Neuronal stem cell (in vitro differentiated cells): ENCODE measurements at regions not wholly inside any gene's neighbourhood (a gene's known extent, or its start where the extent isn't known, plus 50 kb on each side); places are given as distances from the start of the nearest gene placed in this dataset.

Experiments used
- DNase-seq: peaks from one replicate; pipeline ENCODE4 v3.0.0-alpha.2; 2013; ENCODE audit warnings: low spot score
- H2AFZ ChIP-seq: one replicate; pipeline ENCODE4 v1.6.1; 2013; ENCODE audit warnings: mild to moderate bottlenecking, low read length, inconsistent platforms
- H2AK5ac ChIP-seq: 2 replicates; pipeline ENCODE4 v1.6.1; 2013; ENCODE audit warnings: low read depth, mild to moderate bottlenecking, inconsistent platforms, low read length, moderate library complexity, mixed read lengths
- H2BK120ac ChIP-seq: 2 replicates; pipeline ENCODE4 v1.6.1; 2013; ENCODE audit warnings: low read depth, mild to moderate bottlenecking, inconsistent platforms, low read length, moderate library complexity, mixed read lengths
- H2BK12ac ChIP-seq: one replicate; pipeline ENCODE4 v1.6.1; 2013; ENCODE audit warnings: low read length, inconsistent platforms
- H2BK15ac ChIP-seq: 2 replicates; pipeline ENCODE4 v1.6.1; 2013; ENCODE audit warnings: mild to moderate bottlenecking, low read length, inconsistent platforms, mixed read lengths
- H2BK5ac ChIP-seq: one replicate; pipeline ENCODE4 v1.6.1; 2013; ENCODE audit warnings: inconsistent platforms, mild to moderate bottlenecking, low read length, moderate library complexity
- H3K14ac ChIP-seq: one replicate; pipeline ENCODE4 v1.6.1; 2013; ENCODE audit warnings: low read length, inconsistent platforms
- H3K18ac ChIP-seq: 2 replicates; pipeline ENCODE4 v1.6.1; 2013; ENCODE audit warnings: low read length, inconsistent platforms
- H3K23ac ChIP-seq: 2 replicates; pipeline ENCODE4 v1.6.1; 2013; ENCODE audit warnings: low read depth, mild to moderate bottlenecking, mixed read lengths, low read length, inconsistent platforms; ENCODE audit not compliant: poor library complexity
- H3K27ac ChIP-seq: replicated peaks from 3 replicates; pipeline ENCODE4 v1.5.1; 2013; ENCODE audit warnings: low read length, inconsistent platforms
- H3K27me3 ChIP-seq, 3 experiments: 2 replicates each; pipeline ENCODE4 v1.6.1; 2013; ENCODE audit warnings: low read length in 3 of 3, mild to moderate bottlenecking in 2 of 3, inconsistent platforms in 1 of 3, low read depth in 1 of 3, mixed read lengths in 1 of 3, moderate library complexity in 1 of 3; ENCODE audit not compliant: control insufficient read depth in 3 of 3, insufficient read depth in 3 of 3
- H3K36me3 ChIP-seq, 2 donors: replicated peaks in 1 of 2; 2 replicates each; pipeline ENCODE4 v1.6.1; 2013; ENCODE audit warnings: low read length in 2 of 2; ENCODE audit not compliant: control insufficient read depth in 2 of 2, insufficient read depth in 2 of 2
- H3K4ac ChIP-seq: 2 replicates; pipeline ENCODE4 v1.6.1; 2013; ENCODE audit warnings: inconsistent platforms, mild to moderate bottlenecking, low read length, moderate library complexity
- H3K4me1 ChIP-seq, 2 donors: 1 replicate in 1 of 2; 2 replicates in 1 of 2; pipeline ENCODE4 v1.6.1; 2013; ENCODE audit warnings: low read length in 2 of 2, low read depth in 1 of 2; ENCODE audit not compliant: control insufficient read depth in 2 of 2, insufficient read depth in 1 of 2
- H3K4me2 ChIP-seq: one replicate; pipeline ENCODE4 v1.6.1; 2013; ENCODE audit warnings: mild to moderate bottlenecking, low read length, inconsistent platforms; ENCODE audit not compliant: insufficient read depth, poor library complexity, severe bottlenecking
- H3K4me3 ChIP-seq, 2 donors: 2 replicates each; pipeline ENCODE4 v1.5.1; 2013; ENCODE audit warnings: low read length in 2 of 2, mild to moderate bottlenecking in 2 of 2, inconsistent platforms in 1 of 2, moderate library complexity in 1 of 2
- H3K79me1 ChIP-seq: one replicate; pipeline ENCODE4 v1.6.1; 2013; ENCODE audit warnings: low read depth, mild to moderate bottlenecking, inconsistent platforms, low read length, moderate library complexity
- H3K9ac ChIP-seq: one replicate; pipeline ENCODE4 v1.6.1; 2013; ENCODE audit warnings: mild to moderate bottlenecking, low read depth, low read length, inconsistent platforms; ENCODE audit not compliant: poor library complexity
- H3K9me3 ChIP-seq, 2 donors: replicated peaks in 1 of 2; 2 replicates each; pipeline versions ENCODE3 to v1.6.1; 2013; ENCODE audit warnings: low read length in 2 of 2, mild to moderate bottlenecking in 2 of 2, inconsistent platforms in 1 of 2, low read depth in 1 of 2, mixed read lengths in 1 of 2, moderate library complexity in 1 of 2; ENCODE audit not compliant: control insufficient read depth in 2 of 2, insufficient read depth in 1 of 2
- H4K8ac ChIP-seq: one replicate; pipeline ENCODE4 v1.6.1; 2013; ENCODE audit warnings: low read depth, mild to moderate bottlenecking, inconsistent platforms, low read length, moderate library complexity
- H4K91ac ChIP-seq: one replicate; pipeline ENCODE4 v1.6.1; 2013; ENCODE audit warnings: low read length, low read depth, mild to moderate bottlenecking, inconsistent platforms; ENCODE audit not compliant: poor library complexity
- WGBS, 2 donors: extraction: QIAGEN DNeasy Blood & Tissue Kit; methylation state at CpG; one replicate each; pipeline ENCODE4 v1.1.7; 2013; ENCODE audit warnings: missing lambda C conversion rate in 2 of 2, mixed read lengths in 1 of 2; ENCODE audit not compliant: insufficient read length in 2 of 2, insufficient replicate concordance in 1 of 2; ENCODE audit errors: extremely low coverage in 2 of 2; 5-methylcytosine and 5-hydroxymethylcytosine counted together

DNA sequence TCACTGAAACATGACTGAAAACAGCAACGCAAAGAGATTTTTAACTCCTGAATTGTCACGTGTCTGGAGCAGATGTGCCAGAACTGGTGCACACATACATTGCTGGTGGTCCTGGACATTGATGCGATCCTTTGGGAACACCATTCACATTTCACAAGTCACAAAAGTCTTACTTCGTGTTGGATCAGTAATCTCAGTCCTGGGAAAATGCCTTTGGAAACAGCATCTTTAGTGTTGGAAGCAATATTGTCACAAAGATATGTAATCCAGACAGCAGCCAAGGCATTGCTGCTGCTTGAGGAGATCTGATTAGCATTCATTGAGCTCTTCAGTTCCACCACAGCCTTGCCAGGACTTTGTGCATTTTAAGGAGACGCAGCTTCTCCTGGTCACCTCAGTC is 126.2 kb upstream of the SH3BP4 start:
- WGBS, 2 donors: no CpG with 5 or more reads among the region's 5 CpGs
- H2AFZ ChIP-seq: no peak overlapping the region
- H3K9ac ChIP-seq: no peak overlapping the region
- H2BK12ac ChIP-seq: no peak overlapping the region
- no peak overlapping the region for H3K27ac ChIP-seq
- no peaks in the 10 kb centered on the region for H3K27me3 ChIP-seq
- no peaks in the 10 kb centered on the region for H3K36me3 ChIP-seq
- H2BK120ac ChIP-seq: no peak overlapping the region
- no peaks in the 10 kb centered on the region for H3K9me3 ChIP-seq
- no peak overlapping the region for H2AK5ac ChIP-seq
- H2BK15ac ChIP-seq: no peak overlapping the region
- no peak overlapping the region for H3K4me2 ChIP-seq
- no peak overlapping the region for H4K8ac ChIP-seq
- H3K4me1 ChIP-seq: peaks cover 11 to 15% of the 10 kb centered on the region in 2 donors
- H3K14ac ChIP-seq: no peak overlapping the region
- H3K4ac ChIP-seq: no peak overlapping the region
- no peak overlapping the region for H2BK5ac ChIP-seq
- H3K79me1 ChIP-seq: peaks cover 2% of the 10 kb centered on the region
- H3K23ac ChIP-seq: no peak overlapping the region
- DNase-seq: no peak
- no peak overlapping the region for H4K91ac ChIP-seq
- peak overlapping the region in 1 of 2 donors; percentile 8 for H3K4me3 ChIP-seq
- no peak overlapping the region for H3K18ac ChIP-seq

- no peak overlapping the region for H2BK5ac ChIP-seq
- H3K9me3 ChIP-seq: no peaks in the 10 kb centered on the region
- peak overlapping the region; percentile 20 for H3K27ac ChIP-seq
- no peak overlapping the region for H3K14ac ChIP-seq
- no peak overlapping the region for H2BK12ac ChIP-seq
- WGBS, 2 donors: no CpG with 5 or more reads among the region's 2 CpGs
- no peak overlapping the region for H3K4ac ChIP-seq
- H3K18ac ChIP-seq: no peak overlapping the region
- H3K4me3 ChIP-seq: no peak overlapping the region
- peaks cover 2% of the 10 kb centered on the region for H3K79me1 ChIP-seq
- H3K9ac ChIP-seq: no peak overlapping the region
- no peak overlapping the region for H2BK15ac ChIP-seq
- no peak overlapping the region for H3K23ac ChIP-seq
- H3K36me3 ChIP-seq: no peaks in the 10 kb centered on the region
- no peak overlapping the region for H4K91ac ChIP-seq
- H3K4me1 ChIP-seq: peaks cover 11 to 15% of the 10 kb centered on the region in 2 donors
- H2AK5ac ChIP-seq: no peak overlapping the region
- no peaks in the 10 kb centered on the region for H3K27me3 ChIP-seq
- no peak overlapping the region for H2BK120ac ChIP-seq
- H2AFZ ChIP-seq: peak overlapping the region; percentile 50
- H3K4me2 ChIP-seq: no peak overlapping the region
- peak; percentile 29 for DNase-seq
- H4K8ac ChIP-seq: no peak overlapping the region
Measured at GRCh38 chr2:234823877-234824376, 127.9 kb upstream of the SH3BP4 start.

GRCh38 chr2:234823196-234823876 is 128.5 kb upstream of the SH3BP4 start:
- no peak for DNase-seq
- no peak overlapping the region for H3K4ac ChIP-seq
- no peak overlapping the region for H4K8ac ChIP-seq
- 100% methylated on average over 1 of the region's 7 CpGs; no CpG with 5 or more reads in 1 of the 2 donors for WGBS, 2 donors
- H3K36me3 ChIP-seq: no peaks in the 10 kb centered on the region
- H3K27me3 ChIP-seq: no peaks in the 10 kb centered on the region
- H2BK12ac ChIP-seq: peak overlapping the region; percentile 25
- peak overlapping the region; percentile 50 for H2AFZ ChIP-seq
- no peak overlapping the region for H3K18ac ChIP-seq
- H4K91ac ChIP-seq: no peak overlapping the region
- H2BK5ac ChIP-seq: no peak overlapping the region
- no peak overlapping the region for H3K23ac ChIP-seq
- H3K4me2 ChIP-seq: no peak overlapping the region
- H2AK5ac ChIP-seq: no peak overlapping the region
- no peak overlapping the region for H3K4me3 ChIP-seq
- no peak overlapping the region for H2BK120ac ChIP-seq
- H3K27ac ChIP-seq: peak overlapping the region; percentile 20
- no peak overlapping the region for H3K9ac ChIP-seq
- no peak overlapping the region for H3K14ac ChIP-seq
- H2BK15ac ChIP-seq: no peak overlapping the region
- H3K4me1 ChIP-seq: peaks cover 11 to 15% of the 10 kb centered on the region in 2 donors
- H3K79me1 ChIP-seq: peaks cover 2% of the 10 kb centered on the region
- H3K9me3 ChIP-seq: no peaks in the 10 kb centered on the region

DNA sequence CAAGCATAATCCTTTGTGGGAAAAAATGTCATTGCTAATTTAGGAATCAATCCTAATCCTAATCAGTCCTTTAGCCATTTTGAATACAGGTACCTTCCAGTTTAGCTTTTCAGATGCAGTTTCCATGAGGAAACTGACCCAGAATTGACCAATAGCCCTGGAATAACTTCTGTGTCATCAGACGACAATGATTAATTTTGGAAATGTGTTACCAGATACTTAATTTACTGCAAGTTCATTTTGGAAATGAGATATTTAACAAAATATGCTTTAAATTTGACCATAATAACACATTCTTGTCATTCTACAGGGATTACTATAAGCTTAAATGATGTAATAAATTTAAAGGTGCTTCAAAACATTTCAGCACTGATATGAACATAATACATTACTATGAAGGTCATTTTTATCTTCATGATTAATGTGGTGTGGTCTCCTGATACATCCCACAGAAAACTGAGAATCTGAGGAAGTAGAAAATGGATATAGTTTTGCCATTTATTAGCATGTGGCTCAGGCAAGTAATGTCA is 129.8 kb upstream of the SH3BP4 start:
- Histone ChIP-seq H3K23ac (no peak overlapping the region), H2AK5ac (no peak overlapping the region), H3K79me1 (peaks cover 2% of the 10 kb centered on the region), H2BK5ac (no peak overlapping the region), H3K14ac (no peak overlapping the region), H3K9ac (no peak overlapping the region), H4K91ac (no peak overlapping the region), H2BK12ac (no peak overlapping the region), H4K8ac (no peak overlapping the region), H3K4ac (no peak overlapping the region), H2BK15ac (no peak overlapping the region), H3K9me3 (no peaks in the 10 kb centered on the region), H2BK120ac (no peak overlapping the region), H3K4me1 (peaks cover 11 to 15% of the 10 kb centered on the region in 2 donors), H3K18ac (no peak overlapping the region), H3K27ac (no peak overlapping the region), H3K4me2 (no peak overlapping the region), H3K27me3 (no peaks in the 10 kb centered on the region), H2AFZ (no peak overlapping the region), H3K4me3 (no peak overlapping the region), H3K36me3 (no peaks in the 10 kb centered on the region)
- no peak for DNase-seq
- no CpG with 5 or more reads among the region's 1 CpG for WGBS, 2 donors
